ENCODE measurements at regions not wholly inside any gene's neighbourhood (a gene's known extent, or its start where the extent isn't known, plus 50 kb on each side); places are given as distances from the start of the nearest gene placed in this dataset.

DNA sequence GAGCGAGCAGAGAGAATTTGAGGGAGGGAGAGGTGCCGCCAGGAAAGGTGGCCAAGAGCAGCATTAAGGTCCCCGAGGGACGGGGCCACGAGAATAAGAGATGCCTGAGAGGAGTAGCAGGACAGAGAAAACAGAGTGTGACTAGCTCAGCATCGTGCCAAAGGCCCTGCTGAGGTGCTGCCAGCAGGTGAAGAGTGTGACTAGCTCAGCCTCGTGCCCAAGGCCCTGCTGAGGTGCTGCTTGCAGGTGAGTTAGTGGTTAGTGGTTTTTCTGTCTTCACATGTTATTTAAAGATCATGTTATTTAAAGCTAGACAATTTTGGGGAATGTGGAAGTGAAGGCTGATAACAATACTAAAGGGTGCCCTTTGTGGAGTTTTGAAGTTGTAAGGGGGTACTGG, 464.5 kb upstream of the FAT1 start:
- Histone ChIP-seq H2AFZ (ENCODE audit: insufficient read depth, low read depth, low read length, poor library complexity, severe bottlenecking) (no peak overlapping the region), H4K20me1 (ENCODE audit: control insufficient read depth, insufficient read depth, low read length, poor library complexity, severe bottlenecking) (no peaks in the 10 kb centered on the region), H3K79me2 (ENCODE audit: control insufficient read depth, insufficient read depth, low read length) (no peaks in the 10 kb centered on the region), H3K4me2 (replicated peaks; ENCODE audit: low read depth, low read length, poor library complexity, severe bottlenecking) (no peak overlapping the region), H3K4me3 (ENCODE audit: control extremely low read depth in 1 of 5, extremely low read depth in 1 of 5, insufficient read depth in 1 of 5, low read depth in 2 of 5, low read length in 4 of 5) (no peak overlapping the region), H3K27ac (ENCODE audit: low read length in 2 of 2) (no peak overlapping the region), H3K9ac (ENCODE audit: low read length) (no peak overlapping the region), H3K4me1 (ENCODE audit: control insufficient read depth in 2 of 2, insufficient read depth in 2 of 2, low read length in 2 of 2) (no peaks in the 10 kb centered on the region), H3K27me3 (replicated peaks in 1 of 4; ENCODE audit: control extremely low read depth in 1 of 4, control insufficient read depth in 3 of 4, insufficient read depth in 4 of 4, low read length in 3 of 4) (no peaks in the 10 kb centered on the region), H3K36me3 (replicated peaks in 1 of 2; ENCODE audit: control extremely low read depth in 1 of 2, control insufficient read depth in 1 of 2, extremely low read depth in 1 of 2, insufficient read depth in 2 of 2, low read length in 1 of 2) (no peaks in the 10 kb centered on the region), H3K9me3 (ENCODE audit: control extremely low read depth in 1 of 3, control insufficient read depth in 2 of 3, insufficient read depth in 1 of 3, low read length in 2 of 3) (peaks cover 0 to 6% (median 0%) of the 10 kb centered on the region in 3 donors)
- TF ChIP-seq EZH2 (IDR thresholded peaks at IDR 0.05; ENCODE audit: borderline replicate concordance, insufficient read depth, low read depth, low read length, poor library complexity, severe bottlenecking) (no peak), CTCF (IDR thresholded peaks at IDR 0.05) (no peak)
- POLR2A ChIA-PET, result no interaction called here
- intact Hi-C loops (cut with micrococcal nuclease), result no loop called here
- 63% methylated on average over 6 of the region's 7 CpGs for WGBS (ENCODE audit: insufficient coverage)
- Mint-ChIP-seq H3K9me3 (ENCODE audit: insufficient read depth) (peaks cover 3% of the 10 kb centered on the region), H3K27me3 (no peaks in the 10 kb centered on the region), H3K4me3 (no peak overlapping the region), H3K27ac (no peak overlapping the region), H3K4me1 (no peaks in the 10 kb centered on the region)
- ATAC-seq (ENCODE audit: low read depth) (no peak), DNase-seq (no peak)
- CTCF ChIA-PET, result no interaction called here

DNA sequence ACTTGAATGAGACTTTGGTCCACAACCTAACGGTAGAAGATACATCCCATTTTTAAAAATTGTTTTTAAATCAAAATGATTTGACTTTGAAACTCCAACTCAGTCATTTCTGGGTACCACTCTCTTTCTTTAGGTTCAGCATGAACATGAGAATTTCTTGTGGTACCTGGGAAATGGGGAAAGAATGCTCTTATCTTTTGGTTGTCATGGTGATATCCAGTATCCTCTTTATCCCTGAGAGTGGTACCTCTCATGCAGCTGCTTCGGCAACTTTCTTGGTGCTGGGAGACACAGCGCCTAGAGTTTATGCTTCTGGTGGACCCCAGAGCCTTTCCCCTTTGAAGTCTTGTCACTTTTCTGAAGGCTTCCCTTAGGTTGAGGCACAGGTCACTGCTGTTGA, 465.1 kb upstream of the FAT1 start:
- 87% methylated on average over 2 of the region's 3 CpGs for WGBS (ENCODE audit: insufficient coverage)
- H3K27ac Mint-ChIP-seq, result no peak overlapping the region
- no peaks in the 10 kb centered on the region for H3K4me1 Mint-ChIP-seq
- Histone ChIP-seq H3K9me3 (ENCODE audit: control extremely low read depth in 1 of 3, control insufficient read depth in 2 of 3, insufficient read depth in 1 of 3, low read length in 2 of 3) (peaks cover 0 to 6% (median 0%) of the 10 kb centered on the region in 3 donors), H3K79me2 (ENCODE audit: control insufficient read depth, insufficient read depth, low read length) (no peaks in the 10 kb centered on the region), H3K36me3 (replicated peaks in 1 of 2; ENCODE audit: control extremely low read depth in 1 of 2, control insufficient read depth in 1 of 2, extremely low read depth in 1 of 2, insufficient read depth in 2 of 2, low read length in 1 of 2) (no peaks in the 10 kb centered on the region), H3K4me3 (ENCODE audit: control extremely low read depth in 1 of 5, extremely low read depth in 1 of 5, insufficient read depth in 1 of 5, low read depth in 2 of 5, low read length in 4 of 5) (no peak overlapping the region), H3K4me1 (ENCODE audit: control insufficient read depth in 2 of 2, insufficient read depth in 2 of 2, low read length in 2 of 2) (no peaks in the 10 kb centered on the region), H2AFZ (ENCODE audit: insufficient read depth, low read depth, low read length, poor library complexity, severe bottlenecking) (no peak overlapping the region), H3K4me2 (replicated peaks; ENCODE audit: low read depth, low read length, poor library complexity, severe bottlenecking) (no peak overlapping the region), H3K9ac (ENCODE audit: low read length) (no peak overlapping the region), H3K27me3 (replicated peaks in 1 of 4; ENCODE audit: control extremely low read depth in 1 of 4, control insufficient read depth in 3 of 4, insufficient read depth in 4 of 4, low read length in 3 of 4) (no peaks in the 10 kb centered on the region), H3K27ac (ENCODE audit: low read length in 2 of 2) (no peak overlapping the region), H4K20me1 (ENCODE audit: control insufficient read depth, insufficient read depth, low read length, poor library complexity, severe bottlenecking) (no peaks in the 10 kb centered on the region)
- H3K27me3 Mint-ChIP-seq, result no peaks in the 10 kb centered on the region
- CTCF ChIA-PET, result no interaction called here
- intact Hi-C loops (cut with micrococcal nuclease), result no loop called here
- no peak for TF ChIP-seq EZH2 (IDR thresholded peaks at IDR 0.05; ENCODE audit: borderline replicate concordance, insufficient read depth, low read depth, low read length, poor library complexity, severe bottlenecking)
- no peak for TF ChIP-seq CTCF (IDR thresholded peaks at IDR 0.05)
- no peak overlapping the region for H3K4me3 Mint-ChIP-seq
- POLR2A ChIA-PET, result no interaction called here
- DNase-seq, result no peak
- no peak for ATAC-seq (ENCODE audit: low read depth)
- peaks cover 2% of the 10 kb centered on the region for H3K9me3 Mint-ChIP-seq (ENCODE audit: insufficient read depth)

Measured in B cell (primary cell).